Heart left ventricle (tissue), 16 donors: ENCODE measurements at regions not wholly inside any gene's neighbourhood (a gene's known extent, or its start where the extent isn't known, plus 50 kb on each side); places are given as distances from the start of the nearest gene placed in this dataset.

Experiments
- ATAC-seq, 4 donors: fragments of 200-7000 bp; cut with Tn5 transposase; one replicate each; pipeline ENCODE4 v1.9.1; 2020 to 2022; ENCODE audit warnings: moderate library complexity in 4 of 4, mild to moderate bottlenecking in 3 of 4, moderate number of reproducible peaks in 1 of 4
- DNase-seq, 5 donors: peaks; one replicate each; pipeline ENCODE4 v3.0.0-alpha.2; 2020
- H3K27ac ChIP-seq, 12 donors: fragments of 200-600 bp; sonication (generic) in 4 of 12; one replicate each; pipeline versions ENCODE4 v1.5.0 to v1.8.0; 2016 to 2022; ENCODE audit warnings: mild to moderate bottlenecking in 2 of 12
- H3K27me3 ChIP-seq, 9 donors: fragments of 200-600 bp; sonication (generic) in 2 of 9; one replicate each; pipeline versions ENCODE4 v1.5.1 to v1.8.0; 2016 to 2022; ENCODE audit warnings: mild to moderate bottlenecking in 3 of 9
- H3K36me3 ChIP-seq, 9 donors: fragments of 200-600 bp; sonication (generic) in 2 of 9; one replicate each; pipeline versions ENCODE4 v1.5.0 to v1.8.0; 2018 to 2022; ENCODE audit warnings: mild to moderate bottlenecking in 2 of 9
- H3K4me1 ChIP-seq, 12 donors: fragments of 200-600 bp; sonication (generic) in 4 of 12; one replicate each; pipeline versions ENCODE4 v1.5.0 to v1.8.0; 2016 to 2022; ENCODE audit warnings: mild to moderate bottlenecking in 3 of 12
- H3K4me3 ChIP-seq, 12 donors: fragments of 200-600 bp; sonication (generic) in 4 of 12; one replicate each; pipeline versions ENCODE4 v1.5.0 to v1.8.0; 2017 to 2022; ENCODE audit warnings: mild to moderate bottlenecking in 9 of 12, moderate library complexity in 4 of 12
- H3K9me3 ChIP-seq, 12 donors: fragments of 200-600 bp; sonication (generic) in 4 of 12; one replicate each; pipeline versions ENCODE4 v1.5.0 to v1.8.0; 2016 to 2022; ENCODE audit warnings: mild to moderate bottlenecking in 1 of 12
- CTCF ChIP-seq, 12 donors: fragments of 200-600 bp; sonication (generic) in 4 of 12; IDR thresholded peaks; one replicate each; pipeline versions ENCODE4 v1.5.0 to v1.8.0; 2018 to 2022; ENCODE audit warnings: antibody characterized with exemption in 12 of 12, mild to moderate bottlenecking in 5 of 12
- POLR2A ChIP-seq, 2 donors: fragments of 450-650 bp; IDR thresholded peaks; one replicate each; pipeline ENCODE4 v1.6.1; 2017; ENCODE audit warnings: antibody characterized with exemption in 2 of 2, mild to moderate bottlenecking in 2 of 2, moderate library complexity in 2 of 2
- WGBS, 4 donors: extraction: QIAGEN DNeasy Blood & Tissue Kit in 2 of 4; methylation state at CpG; one replicate each; pipeline versions ENCODE4 v1.1.5 to v1.1.7; 2013 to 2018; 5-methylcytosine and 5-hydroxymethylcytosine counted together
- intact Hi-C, 10 donors: fragments of 100-400 bp; cut with DNase I; formaldehyde crosslinking; loops; one replicate each; pipeline versions ENCODE4 v1.11.1 to v1.14.2; 2022
- donor health status: ischemic (EF 13 %, LVEDD 7.1; RV severe dilation, severe dysfunction).
- donor health status: healthy with polysubstance abuse.
- donor health status: DM: no; HTN: yes; CAD: no.
- donor health status: DM: no; HTN: no; CAD: no.
- donor health status: ischemic (EF 25% LVEDD 6.9; RV normal size, moderate dysfunction).
- donor health status: ischemic (EF 25% LVEDD 5.7; RV mildly dilated, moderate dysfunction).
- donor health status: healthy.
- donor health status: DM: yes; HTN: yes; CAD: no.
- donor health status: ischemic (EF 35%, LVEDD 5.7; RV mildly dilated, moderate dysfunction).
- donor health status: nonischemic (EF 11% LVEDD 7.7; RV severe dilation, severe dysfunction).
- donor health status: DM: yes; HTN: yes; CAD: no.
- donor health status: PGD.
- donor health status: ischemic (EF 29% LVEDD 5.4; RV normal size, mild dysfunction).
- donor health status: nonischemic (EF 23%, LVEDD 6.1; RV moderate dilation, normal function).

- WGBS, 4 donors: 62 to 86% (median 71%) methylated on average over 3 of the region's 3 CpGs
- Histone ChIP-seq H3K27me3 (no peaks in the 10 kb centered on the region), H3K4me1 (no peaks in the 10 kb centered on the region), H3K4me3 (no peak overlapping the region), H3K27ac (no peak overlapping the region), H3K36me3 (no peaks in the 10 kb centered on the region), H3K9me3 (peaks cover 0 to 12% (median 2%) of the 10 kb centered on the region in 12 donors)
- ATAC-seq (no peak), DNase-seq (no peak)
- TF ChIP-seq POLR2A (IDR thresholded peaks at IDR 0.05): no peak
- intact Hi-C loops: no loop called here
Observed at GRCh38 chr4:153034681-153035080, 98.6 kb downstream of the FHDC1 start.

- intact Hi-C loops: no loop called here
- H3K9me3 ChIP-seq: peaks cover 0 to 7% (median 0%) of the 10 kb centered on the region in 12 donors
- WGBS, 4 donors: 71 to 89% (median 85%) methylated on average over 5 of the region's 5 CpGs
- H3K27me3 ChIP-seq: no peaks in the 10 kb centered on the region
- no peak overlapping the region for H3K4me3 ChIP-seq
- no peak overlapping the region for H3K27ac ChIP-seq
- DNase-seq: no peak
- no peaks in the 10 kb centered on the region for H3K36me3 ChIP-seq
- no peak for ATAC-seq
- no peak for TF ChIP-seq POLR2A (IDR thresholded peaks at IDR 0.05)
- H3K4me1 ChIP-seq: no peaks in the 10 kb centered on the region
Observed at GRCh38 chr4:153036931-153037482, 100.9 kb downstream of the FHDC1 start.

GRCh38 chr4:153038623-153039311 is 102.6 kb downstream of the FHDC1 start:
- peak in 2 of 4 donors; percentile 22 to 39 for ATAC-seq
- intact Hi-C loops: no loop called here

GRCh38 chr4:153039542-153040185 is 103.5 kb downstream of the FHDC1 start:
- H3K27me3 ChIP-seq: no peaks in the 10 kb centered on the region
- ATAC-seq (no peak), DNase-seq (no peak)
- H3K4me1 ChIP-seq: no peaks in the 10 kb centered on the region
- no peaks in the 10 kb centered on the region for H3K36me3 ChIP-seq
- no peak for TF ChIP-seq POLR2A (IDR thresholded peaks at IDR 0.05)
- no peak for TF ChIP-seq CTCF (IDR thresholded peaks at IDR 0.05)
- H3K4me3 ChIP-seq: no peak overlapping the region
- intact Hi-C loops: no loop called here
- 86 to 91% (median 89%) methylated on average over 3 of the region's 3 CpGs for WGBS, 4 donors
- H3K27ac ChIP-seq: no peak overlapping the region
- peaks cover 0 to 7% (median 0%) of the 10 kb centered on the region in 12 donors for H3K9me3 ChIP-seq

More at GRCh38 chr4:153038623-153039311, 102.6 kb downstream of the FHDC1 start:
- TF ChIP-seq CTCF (IDR thresholded peaks at IDR 0.05): no peak
- no peak for TF ChIP-seq POLR2A (IDR thresholded peaks at IDR 0.05)
- DNase-seq: no peak
- peaks cover 0 to 7% (median 0%) of the 10 kb centered on the region in 12 donors for H3K9me3 ChIP-seq
- no peak overlapping the region for H3K27ac ChIP-seq
- WGBS, 4 donors: 65 to 71% (median 68%) methylated on average over 10 of the region's 10 CpGs
- H3K27me3 ChIP-seq: no peaks in the 10 kb centered on the region
- H3K4me1 ChIP-seq: no peaks in the 10 kb centered on the region
- H3K36me3 ChIP-seq: no peaks in the 10 kb centered on the region
- H3K4me3 ChIP-seq: no peak overlapping the region

GRCh38 chr4:153040677-153041076 is 104.6 kb downstream of the FHDC1 start:
- Histone ChIP-seq H3K4me1 (no peaks in the 10 kb centered on the region), H3K9me3 (peaks cover 0 to 7% (median 0%) of the 10 kb centered on the region in 12 donors), H3K27me3 (no peaks in the 10 kb centered on the region), H3K4me3 (no peak overlapping the region), H3K36me3 (no peaks in the 10 kb centered on the region), H3K27ac (no peak overlapping the region)
- WGBS, 4 donors: 80 to 99% (median 94%) methylated on average over 6 of the region's 6 CpGs
- ATAC-seq (no peak), DNase-seq (no peak)
- no peak for TF ChIP-seq POLR2A (IDR thresholded peaks at IDR 0.05)
- no peak for TF ChIP-seq CTCF (IDR thresholded peaks at IDR 0.05)
- intact Hi-C loops: no loop called here
